ENCODE measurements at regions not wholly inside any gene's neighbourhood (a gene's known extent, or its start where the extent isn't known, plus 50 kb on each side); places are given as distances from the start of the nearest gene placed in this dataset.
"Not testable (repeated sequence)": the region's sequence is repeated elsewhere in the genome, so short reads cannot be mapped to it uniquely, and the experiment has no call there.

DNA sequence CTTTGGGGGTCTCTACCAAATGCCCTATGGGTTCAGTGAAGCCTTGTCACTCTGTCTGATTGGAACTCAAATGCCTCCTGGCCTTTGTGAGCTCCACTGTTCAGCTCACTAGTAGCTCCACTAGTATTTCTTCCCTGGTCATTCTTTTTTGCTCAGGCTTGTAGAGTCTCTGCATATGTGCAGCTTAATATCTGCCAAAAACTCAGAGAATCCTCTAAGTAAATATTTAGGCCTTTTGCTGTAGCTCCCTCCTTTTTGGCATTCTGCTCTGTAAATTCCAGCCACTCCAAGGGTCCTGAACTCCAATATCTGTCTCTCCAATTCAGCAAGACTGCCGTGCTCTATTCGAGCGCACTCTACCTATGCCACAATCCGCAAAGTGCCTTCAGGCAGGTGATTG, 146.5 kb downstream of the MAIP1 start:
- no peak for DNase-seq (ENCODE audit: low spot score)

DNA sequence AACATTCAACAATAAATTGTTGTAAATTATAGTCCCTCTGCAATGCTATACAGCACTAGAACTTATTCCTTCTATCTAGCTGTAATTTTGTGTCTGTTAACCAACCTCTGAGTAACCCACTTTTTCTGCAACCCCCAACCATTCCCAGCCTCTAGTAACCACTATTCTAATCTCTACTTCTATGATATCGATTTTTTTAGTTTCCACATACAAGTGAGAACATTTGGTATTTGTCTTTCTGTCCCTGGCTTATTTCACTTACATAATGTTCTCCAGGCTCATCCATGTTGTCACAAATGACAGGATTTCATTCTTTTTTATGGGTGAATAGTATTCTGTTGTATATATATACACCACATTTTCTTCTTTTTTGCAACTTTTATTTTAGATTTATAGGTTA, 147.6 kb downstream of the MAIP1 start:
- no peak for DNase-seq (ENCODE audit: low spot score)

DNA sequence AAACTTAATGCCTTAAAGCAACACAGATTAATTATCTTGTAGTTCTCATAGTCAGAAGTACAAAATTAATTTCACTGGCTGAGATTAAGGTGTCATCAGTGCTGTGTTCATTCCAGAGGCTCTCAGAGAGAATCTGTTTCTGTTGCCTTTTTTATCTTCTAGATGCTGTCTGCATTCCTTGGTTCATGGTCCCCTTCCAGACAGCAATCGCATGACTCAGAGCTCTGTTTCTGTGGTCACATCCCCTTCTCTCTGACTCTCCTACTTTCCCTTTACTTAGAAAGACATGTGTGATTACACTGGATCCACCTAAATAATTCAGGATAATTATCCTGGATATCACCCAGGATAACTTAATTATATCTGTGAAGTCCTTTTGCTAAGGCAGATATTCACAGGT, 148.6 kb downstream of the MAIP1 start:
- peak; percentile 22 for DNase-seq (ENCODE audit: low spot score)

DNA sequence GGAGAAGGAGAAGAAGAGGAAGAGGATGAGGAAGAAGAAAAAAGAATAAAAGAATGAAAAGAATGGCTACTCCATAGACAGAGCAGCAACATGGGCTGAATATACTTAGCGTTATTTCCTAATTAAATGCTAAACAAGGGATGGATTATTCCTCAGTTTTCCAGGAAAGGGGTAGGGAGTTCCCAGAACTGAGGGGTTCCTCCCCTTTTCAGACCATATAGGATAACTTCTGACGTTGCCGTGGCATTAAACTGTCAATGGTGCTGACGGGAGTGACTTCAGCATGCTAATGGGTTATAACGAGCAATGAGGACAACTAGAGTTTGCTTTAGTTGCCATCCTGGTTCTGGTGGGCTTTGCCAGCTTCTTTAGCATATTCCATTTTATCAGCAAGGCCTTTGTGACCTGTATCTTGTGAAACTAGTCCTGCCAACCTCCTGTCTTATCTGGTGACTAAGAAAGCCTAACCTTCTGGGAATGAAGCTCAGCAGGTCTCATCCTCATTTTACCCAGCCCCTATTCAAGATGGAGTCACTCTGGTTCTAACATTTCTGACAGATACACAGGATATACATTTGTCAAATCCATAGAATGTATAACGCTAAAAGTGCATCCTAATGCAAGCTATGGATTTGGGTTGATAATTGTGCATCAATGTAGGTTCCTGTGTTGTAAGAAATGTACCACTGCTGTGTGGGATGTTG, 152.3 kb downstream of the MAIP1 start:
- DNase-seq (ENCODE audit: low spot score), result no peak

DNA sequence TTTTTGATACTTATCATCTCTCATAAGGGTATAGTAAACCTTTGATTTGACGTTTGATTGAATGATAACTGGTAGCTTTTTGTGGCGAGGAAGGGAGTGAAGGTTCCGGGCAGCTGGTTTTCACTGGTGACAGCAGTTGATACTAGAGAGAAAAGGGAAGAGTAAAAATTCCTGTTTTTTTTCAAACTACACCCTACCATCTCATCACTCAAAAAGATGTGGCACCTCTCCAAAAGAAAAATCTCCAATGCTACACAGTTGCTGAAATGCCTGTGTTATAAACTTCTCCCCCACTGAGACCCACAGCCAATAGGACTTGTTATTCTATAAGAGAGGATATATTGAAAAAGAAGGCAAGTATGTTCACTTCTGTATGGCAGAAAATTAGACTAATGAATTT, 154.0 kb downstream of the MAIP1 start:
- no peak for DNase-seq (ENCODE audit: low spot score)

DNA sequence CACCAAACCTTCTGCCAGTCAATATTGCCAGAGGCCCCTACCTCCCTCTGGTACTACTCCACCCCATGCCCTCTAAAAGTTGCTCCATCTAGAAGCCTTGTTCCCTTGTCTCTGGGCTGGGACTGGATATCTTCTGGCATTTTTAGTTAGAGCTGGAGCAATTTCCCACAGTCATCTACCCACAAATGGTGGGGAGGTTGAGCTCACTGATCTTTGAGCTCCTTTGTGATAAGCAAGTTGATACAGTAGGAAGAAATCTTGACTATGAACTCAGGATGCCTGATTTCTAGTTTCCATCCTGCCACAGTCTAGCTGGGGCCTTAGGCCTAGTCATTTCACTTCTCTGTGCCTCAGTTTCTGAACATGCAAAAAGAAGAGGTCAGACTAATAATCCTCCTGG, 155.0 kb downstream of the MAIP1 start:
- no peak for DNase-seq (ENCODE audit: low spot score)

DNA sequence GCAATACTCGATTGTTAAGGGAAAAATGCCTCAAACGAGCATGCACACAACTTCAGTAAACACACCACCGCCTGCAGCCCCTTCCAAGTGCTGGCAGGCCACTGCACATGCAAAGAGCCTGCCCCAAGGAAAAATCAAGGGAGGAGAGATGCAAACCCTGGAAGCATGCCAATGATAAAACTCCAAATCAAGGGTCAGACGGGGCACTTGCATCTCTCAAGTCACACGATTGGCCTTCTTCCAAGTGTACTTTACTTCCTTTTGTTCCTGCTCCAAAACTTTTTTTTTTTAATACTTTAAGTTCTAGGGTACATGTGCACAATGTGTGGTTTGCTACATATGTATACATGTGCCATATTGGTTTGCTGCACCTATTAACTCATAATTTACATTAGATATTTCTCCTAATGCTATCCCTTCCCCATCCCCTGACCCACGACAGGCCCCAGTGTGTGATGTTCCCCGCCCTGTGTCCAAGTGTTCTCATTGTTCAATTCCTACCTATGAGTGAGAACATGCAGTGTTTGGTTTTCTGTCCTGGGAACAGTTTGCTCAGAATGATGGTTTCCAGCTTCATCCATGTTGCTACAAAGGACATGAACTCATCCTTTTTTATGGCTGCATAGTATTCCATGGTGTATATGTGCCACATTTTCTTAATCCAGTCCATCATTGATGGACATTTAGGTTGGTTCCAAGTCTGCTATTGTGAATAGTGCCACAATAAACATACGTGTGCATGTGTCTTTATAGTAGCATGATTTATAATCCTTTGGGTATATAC, 157.8 kb downstream of the MAIP1 start:
- not testable (repeated sequence) for DNase-seq (ENCODE audit: low spot score)

DNA sequence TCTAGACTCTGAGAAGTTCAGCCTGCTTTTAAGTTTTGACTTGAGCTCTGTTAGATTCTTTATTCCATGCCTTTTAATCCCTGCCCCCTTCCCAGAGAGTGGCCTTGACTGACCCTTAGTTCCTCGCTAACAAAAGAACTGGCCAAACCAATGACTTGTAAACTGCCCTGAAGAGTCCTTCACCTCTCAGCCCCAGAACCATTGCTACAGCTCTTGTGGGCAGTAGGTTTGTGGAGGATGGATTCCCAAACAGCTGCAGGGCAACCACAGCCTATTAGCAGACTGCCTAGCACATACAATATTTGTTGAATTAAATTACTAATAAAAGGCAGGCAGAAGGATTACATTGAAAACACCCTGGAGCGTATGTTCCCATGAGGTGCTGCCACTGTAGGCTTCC, 163.9 kb downstream of the MAIP1 start:
- no peak for DNase-seq (ENCODE audit: low spot score)

DNA sequence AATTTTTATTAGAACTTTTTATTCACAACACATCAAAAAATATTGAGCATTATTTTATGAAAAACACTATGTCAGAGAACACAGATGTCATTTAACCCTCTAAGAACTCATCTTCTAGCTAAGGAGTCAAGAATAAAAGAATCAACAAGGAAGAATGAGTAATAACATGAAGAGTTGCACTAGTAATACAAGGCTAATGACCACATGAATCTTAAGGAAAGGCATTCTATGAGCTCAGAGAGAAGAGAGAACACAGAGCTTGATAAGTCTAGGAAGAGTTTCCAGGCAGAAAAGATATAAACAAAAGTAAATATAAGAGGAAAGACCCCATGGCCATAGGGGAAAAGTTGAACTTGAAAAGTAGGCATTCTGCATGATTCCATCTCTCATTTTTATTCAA, 166.5 kb downstream of the MAIP1 start:
- DNase-seq (ENCODE audit: low spot score), result no peak

DNA sequence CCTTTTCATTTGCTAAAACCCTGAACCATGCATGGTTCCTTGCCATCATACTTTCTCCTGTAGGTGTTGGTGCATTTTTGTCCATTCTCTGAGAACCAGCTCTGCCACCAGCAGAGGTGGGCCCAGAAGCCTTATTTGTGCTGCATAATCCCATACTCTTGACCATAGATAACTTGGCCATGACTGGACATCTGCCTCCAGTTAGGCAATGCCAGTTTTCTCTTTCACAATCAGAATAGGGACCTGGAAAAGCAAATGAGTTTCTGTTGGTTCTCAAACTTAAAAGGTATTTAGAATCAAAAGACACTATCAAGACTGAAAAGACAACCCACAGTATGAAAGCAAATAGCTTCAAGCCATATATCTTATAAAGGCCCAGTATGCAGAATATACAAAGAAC, 167.3 kb downstream of the MAIP1 start:
- no peak for DNase-seq (ENCODE audit: low spot score)

DNA sequence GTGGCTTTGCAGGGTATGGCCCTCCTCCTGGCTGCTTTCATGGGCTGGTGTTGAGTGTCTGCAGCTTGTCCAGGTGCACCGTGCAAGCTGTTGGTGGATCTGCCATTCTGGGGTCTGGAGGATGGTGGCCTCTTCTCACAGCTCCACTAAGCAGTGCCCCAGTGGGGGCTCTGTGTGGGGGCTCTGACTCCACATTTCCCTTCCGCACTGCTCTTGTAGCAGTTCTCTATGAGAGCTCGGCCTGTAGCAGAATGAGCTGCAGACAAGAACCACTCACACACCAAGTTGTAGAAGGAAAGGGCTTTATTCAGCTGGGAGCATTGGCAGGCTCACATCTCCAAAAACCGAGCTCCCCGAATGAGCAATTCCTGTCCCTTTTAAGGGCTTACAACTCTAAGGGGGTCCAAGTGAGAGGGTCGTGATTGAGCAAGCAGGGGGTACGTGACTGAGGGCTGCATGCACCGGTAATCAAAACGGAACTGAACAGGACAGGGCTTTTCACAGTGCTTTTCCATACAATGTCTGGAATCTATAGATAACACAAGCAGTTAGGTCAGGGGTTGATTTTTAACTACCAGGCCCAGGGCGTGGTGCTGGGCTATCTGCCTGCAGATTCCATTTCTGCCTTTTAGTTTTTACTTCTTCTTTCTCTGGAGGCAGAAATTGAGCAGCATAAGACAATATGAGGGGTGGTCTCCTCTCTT, 169.4 kb downstream of the MAIP1 start:
- DNase-seq (ENCODE audit: low spot score), result not testable (repeated sequence)

DNA sequence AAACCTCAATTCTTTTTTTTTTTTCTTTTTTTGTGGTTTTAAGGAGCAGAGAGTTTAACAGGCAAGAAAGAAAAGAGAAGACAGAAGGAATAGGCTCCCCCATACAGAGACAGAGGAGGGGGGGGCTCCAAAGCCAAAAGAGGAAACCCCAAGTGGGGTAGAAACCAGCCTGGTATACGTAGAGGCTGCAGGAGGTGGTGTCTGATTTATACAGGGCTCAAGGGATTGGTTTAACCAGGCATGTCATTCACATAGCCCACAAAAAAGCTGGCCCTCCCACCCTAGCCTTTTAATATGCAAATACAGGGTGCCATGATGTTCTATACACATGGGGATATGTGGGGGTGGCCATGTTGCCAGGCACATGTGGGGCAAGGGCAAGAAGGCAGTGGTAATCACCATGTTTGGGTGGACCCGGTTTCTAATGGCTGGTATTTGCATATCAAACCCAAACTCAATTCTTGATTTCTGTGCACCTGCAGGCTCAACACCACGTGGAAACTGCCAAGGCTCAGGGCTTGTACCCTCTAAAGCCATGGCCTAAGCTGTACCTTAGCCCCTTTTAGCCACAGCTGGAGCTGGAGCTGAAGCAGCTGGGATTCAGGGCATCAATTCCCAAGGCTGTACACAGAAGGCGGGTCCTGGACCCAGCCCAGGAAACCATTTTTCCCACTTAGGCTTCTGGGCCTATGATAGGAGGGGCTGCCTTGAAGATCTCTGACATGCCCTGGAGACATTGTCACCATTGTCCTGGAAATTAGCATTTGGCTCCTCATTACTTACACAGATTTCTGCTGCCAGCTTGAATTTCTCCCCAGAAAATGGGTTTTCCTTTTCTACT, 170.3 kb downstream of the MAIP1 start:
- DNase-seq (ENCODE audit: low spot score), result no peak

DNA sequence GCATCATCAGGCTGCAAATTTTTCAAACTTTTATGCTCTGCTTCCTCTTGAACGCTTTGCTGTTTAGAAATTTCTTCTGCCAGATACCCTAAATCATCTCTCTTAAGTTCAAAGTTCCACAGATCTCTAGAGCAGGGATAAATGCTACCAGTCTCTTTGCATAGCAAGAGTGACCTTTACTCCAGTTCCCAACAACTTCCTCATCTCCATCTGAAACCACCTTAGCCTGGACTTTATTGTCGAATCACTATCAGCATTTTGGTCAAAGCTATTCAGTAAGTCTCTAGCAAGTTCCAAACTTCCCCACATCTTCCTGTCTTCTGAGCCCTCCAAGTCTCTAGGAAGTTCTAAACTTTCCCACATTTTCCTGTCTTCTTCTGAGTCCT, 170.9 kb downstream of the MAIP1 start:
- not testable (repeated sequence) for DNase-seq (ENCODE audit: low spot score)

DNA sequence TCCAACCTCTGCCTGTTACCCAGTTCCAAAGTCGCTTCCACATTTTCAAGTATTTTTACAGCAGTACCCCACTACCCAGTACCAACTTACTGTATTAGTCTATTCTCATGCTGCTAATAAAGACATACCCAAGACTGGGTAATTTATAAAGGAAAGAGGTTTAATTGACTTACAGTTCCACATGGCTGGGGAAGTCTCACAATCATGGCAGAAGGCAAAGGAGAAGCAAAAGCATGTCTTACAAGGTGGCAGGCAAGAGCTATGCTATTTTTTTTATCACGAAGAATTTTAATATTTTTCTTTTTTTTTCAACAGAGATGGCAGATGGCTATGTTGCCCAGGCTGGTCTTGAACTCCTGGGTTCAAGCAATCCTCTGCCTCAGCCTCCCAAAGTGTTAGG, 171.3 kb downstream of the MAIP1 start:
- not testable (repeated sequence) for DNase-seq (ENCODE audit: low spot score)

DNA sequence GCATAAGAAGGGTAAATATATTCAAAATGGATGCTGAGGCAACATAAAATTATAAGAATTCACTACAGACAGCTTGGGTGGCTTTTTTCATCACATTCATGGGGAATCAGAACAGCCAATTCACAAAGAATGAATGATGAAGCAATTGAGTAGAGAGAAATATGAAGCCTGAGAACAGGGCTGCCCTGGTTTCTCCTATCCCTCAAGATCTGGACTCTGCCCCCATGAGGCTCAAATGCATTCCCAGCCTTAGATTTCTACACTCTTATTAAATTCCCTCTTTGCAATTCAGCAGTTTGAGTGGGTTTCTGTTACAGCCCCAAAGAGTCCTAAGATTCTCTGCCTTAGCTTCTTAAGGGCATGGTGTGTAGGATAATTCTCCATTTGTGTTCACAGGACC, 172.5 kb downstream of the MAIP1 start:
- DNase-seq (ENCODE audit: low spot score), result no peak

DNA sequence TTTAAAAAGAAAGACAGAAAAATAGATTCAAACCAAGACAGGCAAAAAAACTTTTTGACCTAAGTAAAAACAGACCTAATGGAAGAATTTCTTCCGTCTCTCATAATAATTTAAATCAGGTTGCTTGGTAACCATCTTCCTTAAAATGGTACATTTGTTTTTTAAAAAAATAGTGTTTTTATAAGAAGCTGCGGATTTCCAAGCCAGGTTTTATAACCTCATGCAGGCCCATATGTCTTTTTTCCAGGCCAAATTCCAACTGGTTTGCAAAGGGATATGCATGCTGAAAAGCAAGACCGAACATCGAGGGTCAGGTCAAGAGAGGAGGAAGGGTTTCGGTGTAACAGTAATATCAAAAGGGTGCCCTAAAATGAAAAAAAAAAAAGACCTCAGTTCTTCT, 172.9 kb downstream of the MAIP1 start:
- no peak for DNase-seq (ENCODE audit: low spot score)

DNA sequence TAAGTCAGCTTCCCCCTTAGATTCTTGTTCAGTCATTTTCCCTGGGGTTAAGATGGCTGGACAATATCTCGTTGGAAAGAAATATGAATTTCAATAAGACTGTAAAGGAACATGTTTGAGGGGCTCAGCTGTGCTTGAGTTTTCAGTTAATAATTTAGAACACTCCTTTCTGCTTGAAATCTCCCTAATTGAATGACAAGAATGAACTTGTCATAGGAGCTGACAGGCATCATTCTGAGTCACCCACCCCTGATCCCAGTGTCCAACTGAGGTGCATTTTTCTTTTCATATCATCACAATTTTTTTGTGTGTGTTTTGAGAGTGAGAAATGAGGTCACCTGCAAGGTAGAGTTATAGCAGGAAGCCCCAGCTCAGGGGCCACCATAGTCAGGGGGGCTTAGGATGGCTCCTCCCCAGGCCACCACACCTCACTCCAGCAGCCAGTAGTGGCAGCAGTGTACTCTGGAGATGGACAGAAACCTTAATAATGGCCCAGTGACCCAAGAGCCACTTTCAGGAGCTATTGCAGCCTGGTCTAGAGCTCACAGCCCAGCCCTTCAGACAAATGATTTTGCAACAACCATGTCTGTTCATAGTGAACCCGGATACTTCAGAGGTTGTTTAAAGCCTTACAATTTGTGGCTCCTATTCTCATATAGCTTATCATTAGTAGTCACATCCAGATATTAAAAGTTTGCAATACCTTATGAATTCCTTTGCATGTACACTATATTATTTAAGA, 174.5 kb downstream of the MAIP1 start:
- no peak for DNase-seq (ENCODE audit: low spot score)

DNA sequence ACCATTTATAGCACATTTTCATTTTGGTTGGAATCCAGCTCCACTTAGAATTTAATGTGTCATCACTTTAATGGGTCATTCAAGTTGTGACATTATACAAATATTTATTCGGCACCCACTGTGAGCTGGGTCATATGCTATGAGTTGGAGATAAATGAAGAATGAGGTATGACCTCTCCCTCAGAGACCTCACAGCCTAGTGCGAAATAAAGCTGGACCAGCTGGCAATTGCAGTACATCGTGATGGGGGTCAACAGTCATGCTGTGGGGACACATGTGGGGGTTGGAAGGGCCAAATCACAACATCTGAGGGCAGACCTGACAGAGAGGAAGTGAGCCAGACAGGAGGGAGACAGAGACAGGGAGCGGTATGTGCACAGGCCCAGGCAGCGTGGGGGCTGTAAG, 175.4 kb downstream of the MAIP1 start:
- DNase-seq (ENCODE audit: low spot score), result peak; percentile 34

DNA sequence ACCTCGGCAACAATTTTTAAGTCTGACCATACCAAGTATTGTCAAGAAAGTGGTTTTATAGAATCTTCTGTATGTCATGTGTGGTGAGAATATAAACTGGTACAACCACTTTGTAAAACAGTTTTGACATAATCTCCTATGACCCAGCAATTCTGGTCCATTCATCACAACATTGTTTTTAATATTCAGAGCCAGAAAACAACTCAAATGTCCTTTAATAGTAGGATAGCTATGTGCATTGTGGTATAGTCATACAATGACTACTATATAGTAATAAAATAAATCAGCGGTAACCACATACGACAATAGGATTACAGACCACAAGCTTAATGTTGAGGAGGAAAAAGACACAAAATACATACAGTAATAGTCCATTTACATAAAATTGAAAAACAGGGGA, 175.2 kb upstream of the SPATS2L start:
- DNase-seq (ENCODE audit: low spot score), result no peak

DNA sequence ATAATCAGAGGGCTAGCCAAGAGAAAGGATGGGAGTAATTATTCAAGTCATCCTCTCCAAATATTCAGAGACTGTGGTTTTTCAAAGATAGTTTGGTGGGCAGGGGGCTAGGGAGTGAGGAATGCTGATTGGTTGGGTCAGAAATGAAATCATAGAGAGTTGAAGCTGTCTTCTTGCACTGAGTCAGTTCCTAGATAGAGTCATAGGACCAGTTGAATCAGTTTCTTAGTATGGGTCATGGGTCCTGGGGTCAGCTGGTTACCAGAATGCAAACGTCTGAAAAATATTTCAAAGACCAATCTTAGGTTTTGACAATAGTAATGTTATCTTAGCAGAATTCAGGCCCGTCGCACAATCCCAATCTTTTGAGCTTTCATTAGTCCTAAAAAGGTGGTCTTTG, 171.4 kb upstream of the SPATS2L start:
- no peak for DNase-seq (ENCODE audit: low spot score)

DNA sequence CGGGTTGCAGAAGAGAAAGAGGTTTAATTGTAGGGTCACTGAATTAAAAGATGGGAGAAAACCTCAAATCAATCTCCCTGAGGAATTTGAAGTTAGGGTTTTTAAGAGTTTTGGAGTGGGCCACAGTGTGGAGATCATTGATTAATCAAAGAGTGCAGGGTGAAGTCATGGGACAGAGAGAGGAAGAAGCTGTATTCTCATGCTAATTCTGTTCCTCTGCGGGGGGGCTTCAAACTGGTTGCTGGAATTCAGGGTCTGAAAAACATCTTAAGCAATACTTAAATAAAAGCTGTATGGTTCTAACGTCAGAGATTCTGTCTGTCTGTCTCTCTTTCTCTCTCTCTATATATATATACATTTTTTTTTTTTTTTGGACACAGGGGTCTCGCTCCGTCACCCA, 169.8 kb upstream of the SPATS2L start:
- DNase-seq (ENCODE audit: low spot score), result no peak

Measured in H4 (cell line).